DMS 273 (cell line): ENCODE measurements at regions not wholly inside any gene's neighbourhood (a gene's known extent, or its start where the extent isn't known, plus 50 kb on each side); places are given as distances from the start of the nearest gene placed in this dataset.
"Not testable (repeated sequence)": the region's sequence is repeated elsewhere in the genome, so short reads cannot be mapped to it uniquely, and the experiment has no call there.

Experiments
- DNase-seq: peaks from one replicate; lab custom pipeline; 2025; ENCODE audit not compliant: unreplicated experiment; lab: John Stamatoyannopoulos, UW

DNA sequence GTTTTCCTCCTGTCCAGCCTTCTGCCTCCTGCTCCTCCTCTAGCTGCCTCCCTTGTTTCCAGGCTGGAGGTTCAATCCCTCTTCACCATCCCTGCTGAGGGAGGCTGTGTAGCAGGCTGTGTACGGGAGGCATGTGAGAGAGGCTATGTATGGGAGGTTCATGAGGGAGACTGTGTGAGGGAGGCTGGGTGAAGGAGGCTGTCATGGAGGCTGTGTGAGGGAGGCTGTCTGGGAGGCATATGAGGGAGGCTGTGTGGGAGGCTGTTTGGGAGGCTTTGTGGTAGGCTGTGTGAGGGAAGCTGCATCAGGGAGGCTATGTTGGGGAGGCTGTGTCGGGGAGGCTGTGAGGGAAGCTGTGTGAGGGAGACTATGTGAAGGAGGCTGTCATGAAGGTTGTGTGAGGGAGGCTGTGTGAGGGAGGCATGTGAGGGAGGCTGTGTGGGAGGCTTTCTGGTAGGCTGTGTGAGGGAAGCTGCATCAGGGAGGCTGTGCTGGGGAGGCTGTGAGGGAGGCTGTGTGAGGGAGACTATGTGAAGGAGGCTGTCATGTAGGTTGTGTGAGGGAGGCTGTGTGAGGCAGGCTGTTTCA lies 123.7 kb upstream of the RNF32 start:
- no peak for DNase-seq

GRCh38 chr7:156515911-156516790 lies 124.4 kb upstream of the RNF32 start:
- DNase-seq, result no peak

DNA sequence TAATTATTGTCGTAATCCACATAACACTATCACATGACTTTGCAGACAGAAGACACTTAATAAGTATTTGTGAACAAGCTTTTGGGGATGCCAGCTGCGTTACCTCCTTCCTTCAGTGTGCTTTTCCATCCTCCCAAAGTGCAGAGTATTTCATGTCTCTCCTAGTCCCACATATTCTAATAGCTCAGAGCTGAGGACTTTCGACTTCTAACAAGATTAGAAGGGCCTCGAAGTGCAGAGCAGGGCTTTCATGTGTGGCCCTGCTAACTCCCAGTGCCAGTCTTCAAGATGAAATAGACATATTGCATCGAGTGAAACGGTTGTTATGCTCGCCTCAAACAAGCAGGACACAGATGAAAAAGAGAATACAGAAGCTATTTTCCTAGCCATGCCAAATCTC lies 125.7 kb upstream of the RNF32 start:
- no peak for DNase-seq

DNA sequence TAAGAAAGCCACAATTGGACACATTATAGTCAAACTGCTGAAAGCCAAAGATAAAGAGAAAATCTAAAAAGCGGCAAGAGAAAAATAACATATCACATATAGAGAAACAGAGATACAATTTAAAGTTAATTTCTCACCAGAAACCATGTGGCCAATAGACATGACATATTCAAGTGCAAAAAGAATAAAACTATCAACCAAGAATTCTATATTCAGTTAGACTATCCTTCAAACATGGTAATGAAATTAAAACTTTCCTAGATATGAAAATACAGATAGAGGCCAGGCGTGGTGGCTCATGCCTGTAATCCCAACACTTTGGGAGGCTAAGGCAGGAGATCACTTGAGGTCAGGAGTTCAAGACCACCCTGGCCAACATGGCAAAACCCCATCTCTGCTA lies 129.1 kb upstream of the RNF32 start:
- DNase-seq, result no peak

- no peak for DNase-seq
These were observed 129.6 kb upstream of the RNF32 start for GRCh38 chr7:156510966-156511365.

DNA sequence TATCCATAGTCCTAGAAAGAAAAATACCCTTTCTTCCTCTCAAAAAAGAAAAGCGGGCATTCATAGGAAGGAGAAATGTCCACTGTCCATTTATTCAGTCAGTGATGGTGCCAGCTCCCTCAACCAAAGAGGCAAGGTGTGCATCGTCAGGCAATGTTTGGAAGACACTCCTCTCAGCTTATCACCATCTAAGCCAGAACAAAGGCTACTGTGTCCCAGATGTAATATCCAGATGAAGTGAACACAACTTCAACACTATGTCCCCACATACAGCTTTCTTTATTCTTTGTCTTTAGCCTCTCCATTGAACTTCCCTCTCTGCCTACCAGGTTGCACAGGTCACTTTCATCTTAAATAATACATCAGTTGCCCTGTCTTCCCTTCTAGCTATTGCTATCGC lies 131.4 kb upstream of the RNF32 start:
- DNase-seq, result no peak

- DNase-seq, result no peak
These were observed 134.7 kb upstream of the RNF32 start for GRCh38 chr7:156505876-156506275.

- no peak for DNase-seq
These were observed 135.7 kb upstream of the RNF32 start for GRCh38 chr7:156504687-156505545.

DNA sequence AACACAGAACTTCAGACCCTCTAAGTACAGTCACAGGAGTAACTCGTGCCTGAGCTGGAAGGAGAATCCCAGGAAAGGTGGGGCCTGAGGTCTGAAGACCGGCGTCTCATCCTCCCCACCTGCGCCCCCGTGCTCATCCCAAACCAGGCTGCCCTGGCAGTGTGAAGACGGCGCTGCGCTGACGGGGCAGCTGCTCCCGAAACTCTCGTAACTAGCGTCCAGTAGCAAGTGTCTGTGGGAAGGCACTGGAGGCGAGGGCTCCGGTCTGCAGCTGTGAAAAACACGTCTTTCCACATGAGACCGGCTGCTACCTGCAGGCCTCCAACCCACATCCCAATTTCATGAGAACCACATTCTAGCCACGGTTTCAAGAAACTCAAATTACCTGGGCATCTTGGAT lies 136.6 kb upstream of the RNF32 start:
- no peak for DNase-seq

DNA sequence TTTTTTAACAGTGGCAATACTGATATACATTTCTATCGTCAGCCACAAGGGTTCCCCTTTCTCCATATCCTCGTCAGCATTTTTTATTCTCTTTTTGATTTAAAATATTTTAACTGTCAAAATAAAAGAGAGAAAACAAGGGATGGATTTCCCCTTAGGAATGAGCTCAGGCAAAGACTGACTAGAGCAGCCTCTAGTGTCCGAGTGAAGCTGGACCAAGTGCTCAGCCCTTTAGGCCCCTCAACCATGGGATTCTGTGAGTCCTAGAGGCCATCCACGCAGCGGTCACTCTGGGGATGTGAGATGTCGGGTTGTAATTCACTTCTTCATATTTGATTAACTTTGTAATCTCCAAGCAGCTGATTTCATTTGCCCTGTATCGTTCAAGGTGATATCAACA lies 137.4 kb upstream of the RNF32 start:
- no peak for DNase-seq

GRCh38 chr7:156501815-156502214 lies 138.8 kb upstream of the RNF32 start:
- DNase-seq, result not testable (repeated sequence)

- no peak for DNase-seq
These were observed 141.2 kb upstream of the RNF32 start for GRCh38 chr7:156499247-156499881.

DNA sequence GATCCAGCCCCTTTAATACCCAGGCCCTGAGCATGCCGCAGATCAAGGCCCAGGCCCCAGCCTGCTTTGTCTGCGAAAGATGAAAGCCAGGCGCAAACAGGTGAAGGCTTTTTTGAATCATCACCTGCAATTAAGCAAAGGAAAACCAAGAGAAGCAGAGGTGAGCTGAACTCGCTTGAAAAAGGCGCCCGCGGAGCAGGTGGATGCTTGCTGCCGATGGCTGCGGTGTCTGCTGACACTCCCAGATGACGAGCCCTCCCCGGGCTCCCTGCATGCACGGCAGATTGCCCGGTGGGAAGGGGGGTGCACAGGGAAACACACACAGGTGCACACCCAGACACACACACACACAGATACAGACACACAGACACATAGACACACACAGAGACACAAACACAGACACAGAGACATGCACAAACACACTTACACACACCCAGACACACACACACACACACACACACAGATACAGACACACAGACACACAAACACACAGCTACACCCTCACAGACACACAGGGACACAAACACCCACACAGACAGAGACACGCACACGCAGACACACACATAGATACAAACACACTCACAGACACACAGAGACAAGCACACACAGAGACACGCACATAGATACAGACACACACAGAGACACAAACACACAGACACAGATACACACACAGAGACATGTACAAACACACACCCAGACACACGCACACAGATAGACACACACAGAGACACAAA lies 142.6 kb upstream of the RNF32 start:
- DNase-seq, result no peak

DNA sequence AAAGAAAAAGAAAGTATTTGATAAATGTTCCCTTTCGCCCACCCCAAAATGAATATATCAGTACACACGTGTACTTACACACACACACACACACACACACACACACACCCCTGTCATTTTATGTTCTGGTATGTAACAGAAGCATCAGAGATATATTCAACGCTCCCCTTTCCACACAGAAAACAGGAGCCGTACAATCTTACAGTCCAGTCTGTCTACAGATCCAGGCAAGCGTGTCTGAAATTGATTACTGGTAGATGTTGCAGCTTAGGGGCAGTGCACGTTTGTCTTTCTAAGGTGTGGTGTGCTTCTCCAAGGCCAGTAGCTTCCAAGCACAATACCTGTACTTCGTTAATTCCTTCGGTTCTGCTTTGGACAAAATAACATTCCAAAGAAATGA lies 143.7 kb upstream of the RNF32 start:
- no peak for DNase-seq

- DNase-seq, result no peak
These were observed 144.2 kb upstream of the RNF32 start for GRCh38 chr7:156496363-156496769.

- no peak for DNase-seq
These were observed 145.6 kb upstream of the RNF32 start for GRCh38 chr7:156494960-156495359.

- no peak for DNase-seq
These were observed 146.6 kb upstream of the RNF32 start for GRCh38 chr7:156493942-156494341.

DNA sequence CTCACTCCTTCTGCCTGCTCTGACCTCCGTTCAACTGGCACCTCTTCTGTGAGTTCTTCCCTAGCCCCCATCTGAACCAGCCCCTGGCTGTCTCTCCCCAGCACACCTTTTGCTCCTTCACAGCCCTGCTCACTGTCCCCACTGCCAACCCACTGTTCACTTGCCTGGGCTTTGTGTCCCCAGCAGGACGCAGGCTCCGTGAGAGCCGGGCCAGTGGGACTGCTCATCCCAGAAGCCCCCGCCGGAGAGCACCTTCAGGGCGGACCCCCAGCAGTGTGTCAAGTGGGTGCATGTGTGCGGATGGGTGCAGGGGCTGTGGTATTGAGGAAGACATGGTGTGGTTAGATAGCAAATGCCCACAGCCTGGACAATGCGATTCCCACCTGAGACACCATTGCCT lies 148.4 kb upstream of the RNF32 start:
- DNase-seq, result no peak

GRCh38 chr7:156491435-156491834 lies 149.1 kb upstream of the RNF32 start:
- no peak for DNase-seq

DNA sequence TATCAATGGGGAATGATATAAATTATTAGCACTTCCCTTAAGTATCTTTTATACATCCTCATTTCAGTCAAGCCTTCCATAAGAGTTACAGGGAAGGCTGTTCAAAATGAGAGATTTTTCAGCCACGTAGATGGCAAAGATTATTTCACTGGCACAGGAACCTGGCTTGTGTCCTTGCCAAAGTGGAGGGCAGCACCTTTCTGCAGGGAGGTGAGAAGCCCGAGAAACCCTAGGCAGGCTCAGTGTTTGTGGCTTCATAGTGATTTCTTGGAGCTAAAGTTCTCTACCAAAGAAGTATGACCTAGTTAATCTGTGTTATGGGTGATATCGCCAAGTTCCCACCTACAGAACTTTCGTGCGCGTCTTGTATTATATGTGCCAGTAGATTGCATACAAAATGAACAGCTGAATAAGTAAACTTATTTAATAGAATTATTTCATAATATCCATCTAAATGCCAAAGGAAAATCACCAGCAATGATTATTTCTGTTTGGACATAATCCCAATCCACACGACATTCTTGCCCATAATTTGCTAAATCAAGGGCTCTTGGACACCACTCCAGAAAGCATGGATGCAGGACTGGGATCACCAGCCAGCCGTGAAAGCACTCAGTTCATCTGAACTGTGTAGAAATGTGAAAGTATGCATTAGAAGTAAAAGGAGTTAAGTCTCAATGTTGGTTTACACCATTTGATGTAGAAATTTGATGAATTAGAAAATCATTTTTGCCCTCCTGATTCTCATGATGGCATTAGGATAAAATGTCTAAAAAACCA lies 150.4 kb upstream of the RNF32 start:
- no peak for DNase-seq
